Brain microvascular endothelial cell (primary cell): ENCODE measurements at regions not wholly inside any gene's neighbourhood (a gene's known extent, or its start where the extent isn't known, plus 50 kb on each side); places are given as distances from the start of the nearest gene placed in this dataset.

ENCODE experiments used
- DNase-seq: peaks from one replicate; pipeline ENCODE4 v3.0.0-alpha.2; 2020
- H3K27ac ChIP-seq: fragments of 250-450 bp; sonication (Bioruptor Pico); 2 replicates; pipeline ENCODE4 v1.5.1; 2020; ENCODE audit warnings: mild to moderate bottlenecking, moderate library complexity
- H3K27me3 ChIP-seq: fragments of 250-450 bp; sonication (Bioruptor Pico); replicated peaks from 2 replicates; pipeline ENCODE4 v1.5.1; 2020; ENCODE audit warnings: mild to moderate bottlenecking
- H3K36me3 ChIP-seq: fragments of 250-450 bp; sonication (Bioruptor Pico); replicated peaks from 2 replicates; pipeline ENCODE4 v1.5.1; 2020; ENCODE audit warnings: mild to moderate bottlenecking
- H3K4me3 ChIP-seq: 2 replicates; pipeline ENCODE4 v1.5.1; 2011; ENCODE audit warnings: low read depth, mild to moderate bottlenecking, control low read depth, low read length, moderate library complexity
- CTCF ChIP-seq: IDR thresholded peaks from 2 replicates; pipeline ENCODE4 v1.5.1; 2011; ENCODE audit warnings: low read depth, mild to moderate bottlenecking, moderate library complexity, low read length, control low read depth, inconsistent platforms; ENCODE audit errors: missing control alignments
- in situ Hi-C: cut with HindIII; loops from 2 replicates; pipeline ENCODE4 v1.10.0; 2017; ENCODE audit warnings: low sequenced_read_pairs, low pct_ligation_motif_present

GRCh38 chr19:31963746-31964145 is 381.7 kb upstream of the ZNF507 start:
- Histone ChIP-seq H3K27me3 (no peaks in the 10 kb centered on the region), H3K4me3 (no peak overlapping the region), H3K27ac (no peak overlapping the region), H3K36me3 (no peaks in the 10 kb centered on the region)
- no peak for DNase-seq
- in situ Hi-C loops = no loop called here
- no peak for TF ChIP-seq CTCF

- no peak overlapping the region for H3K4me3 ChIP-seq
- DNase-seq = no peak
- in situ Hi-C loops = no loop called here
- no peak overlapping the region for H3K27ac ChIP-seq
- no peaks in the 10 kb centered on the region for H3K36me3 ChIP-seq
- TF ChIP-seq CTCF = no peak
- no peaks in the 10 kb centered on the region for H3K27me3 ChIP-seq
Measured at GRCh38 chr19:31969016-31969415, 376.4 kb upstream of the ZNF507 start.

GRCh38 chr19:31970027-31970461 is 375.4 kb upstream of the ZNF507 start:
- Histone ChIP-seq H3K36me3 (no peaks in the 10 kb centered on the region), H3K27me3 (no peaks in the 10 kb centered on the region), H3K4me3 (no peak overlapping the region), H3K27ac (no peak overlapping the region)
- DNase-seq = no peak
- in situ Hi-C loops = no loop called here
- TF ChIP-seq CTCF = no peak

GRCh38 chr19:31974290-31974689 is 371.1 kb upstream of the ZNF507 start:
- no peak for TF ChIP-seq CTCF
- no peaks in the 10 kb centered on the region for H3K36me3 ChIP-seq
- no peak overlapping the region for H3K4me3 ChIP-seq
- in situ Hi-C loops = no loop called here
- H3K27me3 ChIP-seq = no peaks in the 10 kb centered on the region
- DNase-seq = no peak
- H3K27ac ChIP-seq = no peak overlapping the region

- DNase-seq = no peak
- Histone ChIP-seq H3K27me3 (no peaks in the 10 kb centered on the region), H3K36me3 (no peaks in the 10 kb centered on the region), H3K27ac (no peak overlapping the region), H3K4me3 (no peak overlapping the region)
- in situ Hi-C loops = no loop called here
- no peak for TF ChIP-seq CTCF
Measured at GRCh38 chr19:31974941-31975340, 370.5 kb upstream of the ZNF507 start.

GRCh38 chr19:31975461-31975860 is 369.9 kb upstream of the ZNF507 start:
- Histone ChIP-seq H3K27me3 (no peaks in the 10 kb centered on the region), H3K36me3 (no peaks in the 10 kb centered on the region), H3K4me3 (no peak overlapping the region), H3K27ac (no peak overlapping the region)
- in situ Hi-C loops = no loop called here
- no peak for DNase-seq
- TF ChIP-seq CTCF = no peak
